ENCODE measurements at regions not wholly inside any gene's neighbourhood (a gene's known extent, or its start where the extent isn't known, plus 50 kb on each side); places are given as distances from the start of the nearest gene placed in this dataset.

DNA sequence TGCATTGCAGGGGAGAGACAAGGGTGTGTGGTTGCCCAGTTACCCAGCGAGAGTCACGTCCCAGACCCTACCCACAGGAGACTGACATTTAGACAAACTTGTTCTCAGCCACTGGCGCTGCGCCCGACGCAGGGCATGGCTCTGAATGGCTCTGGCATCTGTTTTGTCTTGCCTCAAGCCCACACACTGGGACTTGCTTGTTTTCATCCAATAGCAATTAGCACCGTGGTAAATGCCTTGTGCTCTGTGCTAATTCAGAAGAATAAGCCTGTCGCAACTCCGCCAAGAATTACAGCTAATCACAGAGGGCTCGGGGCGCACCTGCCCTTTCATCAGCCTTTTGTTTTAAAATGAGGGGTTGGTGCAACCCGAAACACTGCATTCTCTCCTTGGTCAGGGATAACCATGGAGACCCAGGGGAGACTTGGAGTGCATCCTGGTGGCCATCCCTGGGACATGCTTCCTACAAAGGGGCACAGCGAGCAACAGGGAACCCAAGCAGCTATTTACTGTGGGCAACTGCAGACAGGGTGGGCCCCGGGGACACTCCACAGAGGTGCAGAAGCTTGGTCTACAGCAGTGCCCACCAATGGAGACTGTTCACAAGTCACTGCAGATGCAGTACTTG lies 220.6 kb upstream of the ZFHX3 start:
- DNase-seq (no peak), ATAC-seq (no peak)
- no peaks in the 10 kb centered on the region for H3K79me2 ChIP-seq (ENCODE audit: low read length)
- CTCF ChIA-PET, result no interaction called here
- POLR2A ChIA-PET (ENCODE audit: unreplicated experiment), result no interaction called here
- no peaks in the 10 kb centered on the region for H3K4me1 ChIP-seq (ENCODE audit: insufficient read depth, low read length)
- H3K4me3 ChIP-seq (ENCODE audit: low read length), result no peak overlapping the region
- intact Hi-C loops (cut with micrococcal nuclease), result no loop called here
- no peaks in the 10 kb centered on the region for H3K9me3 ChIP-seq (ENCODE audit: low read length)
- no peak overlapping the region for H3K4me2 ChIP-seq (ENCODE audit: low read length)
- no peaks in the 10 kb centered on the region for H4K20me1 ChIP-seq (ENCODE audit: low read length)
- H3K9ac ChIP-seq (ENCODE audit: low read length), result no peak overlapping the region
- no TSS peak for BruUV-seq (replicated peaks)
- no peaks in the 10 kb centered on the region for H3K36me3 ChIP-seq (ENCODE audit: low read depth, low read length)
- H3K27ac ChIP-seq (ENCODE audit: low read length), result no peak overlapping the region
- H3K27me3 ChIP-seq (ENCODE audit: low read length), result peaks cover 30% of the 10 kb centered on the region
- no peaks in the 10 kb centered on the region for H3K9me2 ChIP-seq (replicated peaks; ENCODE audit: low read length)
- TF ChIP-seq EZH2 (IDR thresholded peaks at IDR 0.05; ENCODE audit: low read length, unreplicated experiment), result no peak
- no peak for TF ChIP-seq CTCF (conservative IDR thresholded peaks at IDR 0.05; ENCODE audit: low read depth, low read length)
- TF ChIP-seq EZH2phosphoT487 (IDR thresholded peaks at IDR 0.05; ENCODE audit: borderline replicate concordance, low read length), result no peak
- H3F3A ChIP-seq (ENCODE audit: low read length, unreplicated experiment), result no peaks in the 10 kb centered on the region
- no peak overlapping the region for H2AFZ ChIP-seq (ENCODE audit: low read length)

- Histone ChIP-seq H3K4me1 (ENCODE audit: insufficient read depth, low read length) (no peaks in the 10 kb centered on the region), H3K9ac (ENCODE audit: low read length) (no peak overlapping the region), H3K27ac (ENCODE audit: low read length) (no peak overlapping the region), H3F3A (ENCODE audit: low read length, unreplicated experiment) (no peaks in the 10 kb centered on the region), H3K9me3 (ENCODE audit: low read length) (no peaks in the 10 kb centered on the region), H2AFZ (ENCODE audit: low read length) (no peak overlapping the region), H3K9me2 (replicated peaks; ENCODE audit: low read length) (no peaks in the 10 kb centered on the region), H3K4me3 (ENCODE audit: low read length) (no peak overlapping the region), H4K20me1 (ENCODE audit: low read length) (no peaks in the 10 kb centered on the region), H3K4me2 (ENCODE audit: low read length) (no peak overlapping the region), H3K27me3 (ENCODE audit: low read length) (peaks cover 14% of the 10 kb centered on the region; the same call in 1 of the 2 replicates), H3K36me3 (ENCODE audit: low read depth, low read length) (no peaks in the 10 kb centered on the region), H3K79me2 (ENCODE audit: low read length) (no peaks in the 10 kb centered on the region)
- ATAC-seq (no peak), DNase-seq (no peak)
- ChIA-PET POLR2A (ENCODE audit: unreplicated experiment) (no interaction called here), CTCF (no interaction called here)
- intact Hi-C loops (cut with micrococcal nuclease), result no loop called here
- BruUV-seq (replicated peaks), result no TSS peak
- TF ChIP-seq CTCF (conservative IDR thresholded peaks at IDR 0.05; ENCODE audit: low read depth, low read length), result no peak
- TF ChIP-seq EZH2 (IDR thresholded peaks at IDR 0.05; ENCODE audit: low read length, unreplicated experiment), result no peak
- no peak for TF ChIP-seq EZH2phosphoT487 (IDR thresholded peaks at IDR 0.05; ENCODE audit: borderline replicate concordance, low read length)
Measured at GRCh38 chr16:73265935-73266334, 218.0 kb upstream of the ZFHX3 start.

DNA sequence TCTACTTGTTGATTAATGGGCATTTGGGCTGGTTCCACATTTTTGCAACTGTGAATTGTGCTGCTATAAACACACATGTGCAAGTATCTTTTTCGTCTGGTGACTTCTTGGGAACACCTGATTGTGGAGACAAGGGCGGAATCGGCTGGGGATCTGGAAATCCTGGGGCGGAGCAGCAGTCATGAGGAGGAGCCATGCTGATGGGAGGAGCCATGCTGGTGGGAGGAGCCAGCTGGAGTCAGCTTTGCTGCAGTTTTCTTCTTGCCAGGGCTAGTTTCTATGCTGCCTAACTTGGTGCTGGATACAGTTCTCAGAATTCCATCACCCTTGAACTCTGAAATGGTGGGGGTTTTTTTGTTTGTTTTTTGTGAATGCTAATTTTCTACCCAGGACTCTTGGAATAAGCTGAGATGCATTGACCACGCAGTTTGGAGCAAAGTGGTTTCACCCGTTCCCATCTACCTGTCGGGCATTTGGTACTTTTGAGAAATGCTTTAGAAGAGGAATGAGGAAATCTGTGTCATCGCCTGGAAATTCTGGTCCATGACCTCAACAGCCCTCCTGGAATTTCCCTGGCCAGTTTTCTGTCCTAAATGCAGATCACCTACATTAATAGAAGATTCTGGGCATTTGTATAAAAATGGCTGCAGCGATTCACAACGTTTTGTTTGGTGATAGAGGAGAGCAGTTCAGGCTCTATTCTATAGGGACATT lies 217.4 kb upstream of the ZFHX3 start:
- Histone ChIP-seq H3K4me1 (ENCODE audit: insufficient read depth, low read length) (no peaks in the 10 kb centered on the region), H3K4me2 (ENCODE audit: low read length) (no peak overlapping the region), H3K27ac (ENCODE audit: low read length) (no peak overlapping the region), H3F3A (ENCODE audit: low read length, unreplicated experiment) (no peaks in the 10 kb centered on the region), H3K79me2 (ENCODE audit: low read length) (no peaks in the 10 kb centered on the region), H3K36me3 (ENCODE audit: low read depth, low read length) (no peaks in the 10 kb centered on the region), H3K9me3 (ENCODE audit: low read length) (no peaks in the 10 kb centered on the region), H3K9me2 (replicated peaks; ENCODE audit: low read length) (no peaks in the 10 kb centered on the region), H3K9ac (ENCODE audit: low read length) (no peak overlapping the region), H2AFZ (ENCODE audit: low read length) (no peak overlapping the region), H4K20me1 (ENCODE audit: low read length) (no peaks in the 10 kb centered on the region), H3K27me3 (ENCODE audit: low read length) (peaks cover 9% of the 10 kb centered on the region; the same call in 1 of the 2 replicates), H3K4me3 (ENCODE audit: low read length) (no peak overlapping the region)
- CTCF ChIA-PET, result no interaction called here
- no peak for ATAC-seq
- no TSS peak for BruUV-seq (replicated peaks)
- intact Hi-C loops (cut with micrococcal nuclease), result no loop called here
- no peak for DNase-seq
- POLR2A ChIA-PET (ENCODE audit: unreplicated experiment), result no interaction called here
- TF ChIP-seq EZH2phosphoT487 (IDR thresholded peaks at IDR 0.05; ENCODE audit: borderline replicate concordance, low read length) (no peak), EZH2 (IDR thresholded peaks at IDR 0.05; ENCODE audit: low read length, unreplicated experiment) (no peak), CTCF (conservative IDR thresholded peaks at IDR 0.05; ENCODE audit: low read depth, low read length) (no peak)

Data from PC-3 (cell line).